Astrocyte (in vitro differentiated cells and primary cell): ENCODE measurements at regions not wholly inside any gene's neighbourhood (a gene's known extent, or its start where the extent isn't known, plus 50 kb on each side); places are given as distances from the start of the nearest gene placed in this dataset.

Source experiments
- EZH2 ChIP-seq: IDR thresholded peaks from 2 replicates; pipeline ENCODE4 v1.6.1; 2012; ENCODE audit warnings: mild to moderate bottlenecking, low read length, inconsistent platforms; ENCODE audit not compliant: insufficient read depth
- TF ChIP-seq, protein P1 (sequence below): IDR thresholded peaks from 2 replicates; pipeline ENCODE4 v1.5.1; 2011; ENCODE audit warnings: low read depth, mild to moderate bottlenecking, inconsistent platforms, low read length, moderate library complexity; ENCODE audit not compliant: insufficient read depth

DNA sequence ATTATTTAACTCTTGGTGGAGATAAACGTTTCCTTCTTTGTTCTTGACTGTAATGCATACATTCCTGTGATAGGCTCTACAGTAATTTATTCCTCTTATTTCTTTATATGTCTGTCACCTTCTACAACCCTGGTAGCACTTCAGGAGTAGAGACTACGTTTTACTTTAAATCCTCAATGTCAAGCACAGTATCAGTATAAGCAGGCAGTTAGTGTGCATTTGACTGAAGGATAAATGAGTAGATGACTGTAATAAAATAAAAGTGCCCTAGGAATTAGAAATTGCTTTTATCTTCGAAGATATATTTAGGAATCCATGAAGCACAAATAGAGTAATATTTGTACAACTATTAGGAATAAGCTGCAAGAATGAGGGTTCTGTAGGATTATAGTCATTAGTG is 599.6 kb upstream of the PRMT6 start:
- TF ChIP-seq EZH2 = no peak
- TF ChIP-seq, protein P1, sequence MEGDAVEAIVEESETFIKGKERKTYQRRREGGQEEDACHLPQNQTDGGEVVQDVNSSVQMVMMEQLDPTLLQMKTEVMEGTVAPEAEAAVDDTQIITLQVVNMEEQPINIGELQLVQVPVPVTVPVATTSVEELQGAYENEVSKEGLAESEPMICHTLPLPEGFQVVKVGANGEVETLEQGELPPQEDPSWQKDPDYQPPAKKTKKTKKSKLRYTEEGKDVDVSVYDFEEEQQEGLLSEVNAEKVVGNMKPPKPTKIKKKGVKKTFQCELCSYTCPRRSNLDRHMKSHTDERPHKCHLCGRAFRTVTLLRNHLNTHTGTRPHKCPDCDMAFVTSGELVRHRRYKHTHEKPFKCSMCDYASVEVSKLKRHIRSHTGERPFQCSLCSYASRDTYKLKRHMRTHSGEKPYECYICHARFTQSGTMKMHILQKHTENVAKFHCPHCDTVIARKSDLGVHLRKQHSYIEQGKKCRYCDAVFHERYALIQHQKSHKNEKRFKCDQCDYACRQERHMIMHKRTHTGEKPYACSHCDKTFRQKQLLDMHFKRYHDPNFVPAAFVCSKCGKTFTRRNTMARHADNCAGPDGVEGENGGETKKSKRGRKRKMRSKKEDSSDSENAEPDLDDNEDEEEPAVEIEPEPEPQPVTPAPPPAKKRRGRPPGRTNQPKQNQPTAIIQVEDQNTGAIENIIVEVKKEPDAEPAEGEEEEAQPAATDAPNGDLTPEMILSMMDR = no peak
